OCI-M2 (cell line): ENCODE measurements at regions not wholly inside any gene's neighbourhood (a gene's known extent, or its start where the extent isn't known, plus 50 kb on each side); places are given as distances from the start of the nearest gene placed in this dataset.
"Not testable (repeated sequence)": the region's sequence is repeated elsewhere in the genome, so short reads cannot be mapped to it uniquely, and the experiment has no call there.

Experiments
- DNase-seq: peaks from one replicate; lab custom pipeline; 2025; ENCODE audit not compliant: unreplicated experiment; lab: John Stamatoyannopoulos, UW

GRCh38 chr3:194249323-194250097 lies 101.6 kb downstream of the CPN2 start:
- no peak for DNase-seq

GRCh38 chr3:194250098-194251002 lies 100.8 kb downstream of the CPN2 start:
- no peak for DNase-seq

- DNase-seq, result no peak
These were observed 100.1 kb downstream of the CPN2 start for GRCh38 chr3:194251007-194251406.

GRCh38 chr3:194251461-194251860 lies 99.7 kb downstream of the CPN2 start:
- DNase-seq, result no peak

- no peak for DNase-seq
These were observed 99.1 kb downstream of the CPN2 start for GRCh38 chr3:194251891-194252560.

GRCh38 chr3:194253270-194253669 lies 97.9 kb downstream of the CPN2 start:
- no peak for DNase-seq

- no peak for DNase-seq
These were observed 97.1 kb downstream of the CPN2 start for GRCh38 chr3:194254040-194254439.

- DNase-seq, result peak; percentile 92
These were observed 95.7 kb downstream of the CPN2 start for GRCh38 chr3:194255252-194256039.

GRCh38 chr3:194256040-194256945 lies 94.8 kb downstream of the CPN2 start:
- DNase-seq, result no peak

- DNase-seq, result no peak
These were observed 93.9 kb downstream of the CPN2 start for GRCh38 chr3:194257151-194257621.

- no peak for DNase-seq
These were observed 93.0 kb downstream of the CPN2 start for GRCh38 chr3:194257916-194258668.

GRCh38 chr3:194259982-194260766 lies 91.0 kb downstream of the CPN2 start:
- no peak for DNase-seq

- no peak for DNase-seq
These were observed 89.5 kb downstream of the CPN2 start for GRCh38 chr3:194261581-194262063.

- no peak for DNase-seq
These were observed 88.8 kb downstream of the CPN2 start for GRCh38 chr3:194262176-194262924.

GRCh38 chr3:194262925-194263305 lies 88.2 kb downstream of the CPN2 start:
- DNase-seq, result no peak

- not testable (repeated sequence) for DNase-seq
These were observed 86.3 kb downstream of the CPN2 start for GRCh38 chr3:194264631-194265504.
